NCI-H128 (cell line): ENCODE measurements at regions not wholly inside any gene's neighbourhood (a gene's known extent, or its start where the extent isn't known, plus 50 kb on each side); places are given as distances from the start of the nearest gene placed in this dataset.
"Not testable (repeated sequence)": the region's sequence is repeated elsewhere in the genome, so short reads cannot be mapped to it uniquely, and the experiment has no call there.

Experiments used
- DNase-seq: peaks from one replicate; lab custom pipeline; 2025; ENCODE audit not compliant: unreplicated experiment; lab: John Stamatoyannopoulos, UW

DNA sequence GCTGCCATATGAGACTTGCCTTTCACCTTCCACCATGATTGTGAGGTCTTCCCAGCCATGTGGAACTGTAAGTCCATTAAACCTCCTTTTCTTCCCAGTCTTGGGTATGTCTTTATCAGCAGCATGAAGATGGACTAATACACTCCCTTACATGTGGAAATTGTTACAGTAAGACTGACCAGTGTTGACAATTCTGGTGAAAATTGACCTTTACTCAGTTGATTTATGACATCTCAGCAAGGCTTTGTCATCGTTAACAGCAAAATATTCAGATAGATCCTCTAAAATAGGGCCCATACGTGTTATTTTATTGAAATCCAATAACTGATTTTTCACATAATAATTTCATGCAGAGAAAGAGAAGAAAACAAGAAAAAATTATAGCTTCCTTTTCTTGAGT, 377.9 kb upstream of the SEMA3C start:
- no peak for DNase-seq

- no peak for DNase-seq
These were observed 376.2 kb upstream of the SEMA3C start for GRCh38 chr7:81294897-81295515.

- DNase-seq: no peak
These were observed 375.0 kb upstream of the SEMA3C start for GRCh38 chr7:81293806-81294205.

- not testable (repeated sequence) for DNase-seq
These were observed 367.9 kb upstream of the SEMA3C start for GRCh38 chr7:81286754-81287153.

DNA sequence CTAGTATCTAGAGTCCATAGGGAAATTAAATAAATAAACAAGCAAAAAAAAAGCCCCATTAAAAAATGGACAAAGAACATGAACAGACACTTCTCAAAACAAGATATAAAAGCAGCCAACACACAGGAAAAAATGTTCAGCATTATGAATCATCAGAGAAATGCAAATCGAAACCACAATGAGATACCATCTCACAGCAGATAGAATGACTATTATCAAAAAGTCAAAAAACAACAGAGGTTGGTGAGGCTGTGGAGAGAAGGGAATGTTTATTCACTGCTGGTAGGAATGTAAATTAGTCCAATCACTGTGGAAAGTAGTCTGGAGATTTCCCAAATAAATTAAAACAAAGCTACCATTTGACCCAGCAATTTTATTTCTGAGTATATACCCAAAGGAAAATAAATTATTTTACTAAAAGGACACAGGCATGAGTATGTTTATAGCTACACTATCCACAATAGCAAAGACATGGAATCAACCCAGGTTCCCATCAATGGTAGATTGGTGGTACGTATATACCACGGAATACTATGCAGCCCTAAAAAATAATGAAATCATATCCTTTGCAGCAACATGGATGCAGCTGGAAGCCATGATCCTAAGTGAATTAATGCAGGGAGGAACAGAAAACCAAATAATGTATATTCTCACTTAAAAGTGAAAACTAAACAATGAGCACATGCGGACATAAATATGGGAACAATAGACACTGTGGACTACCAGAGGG, 366.5 kb upstream of the SEMA3C start:
- no peak for DNase-seq

GRCh38 chr7:81284576-81284975, 365.7 kb upstream of the SEMA3C start:
- no peak for DNase-seq

- DNase-seq: no peak
These were observed 361.7 kb upstream of the SEMA3C start for GRCh38 chr7:81280531-81280930.

DNA sequence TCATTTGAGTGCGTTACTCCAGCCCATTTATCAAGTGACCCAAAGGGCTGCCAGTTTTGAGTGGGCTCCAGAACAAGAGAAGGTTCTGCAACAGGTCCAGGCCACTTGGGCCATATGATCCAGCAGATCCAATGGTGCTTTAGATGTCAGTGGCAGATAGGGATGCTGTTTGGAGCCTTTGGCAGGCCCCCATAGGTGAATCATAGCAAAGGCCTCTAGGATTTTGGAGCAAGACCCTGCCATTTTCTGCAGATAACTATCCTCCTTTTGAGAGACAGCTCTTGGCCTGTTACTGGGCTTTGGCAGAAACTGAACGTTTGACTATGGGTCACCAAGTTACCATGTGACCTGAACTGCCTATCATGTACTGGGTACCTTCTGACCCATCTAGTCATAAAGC, 358.8 kb upstream of the SEMA3C start:
- no peak for DNase-seq

DNA sequence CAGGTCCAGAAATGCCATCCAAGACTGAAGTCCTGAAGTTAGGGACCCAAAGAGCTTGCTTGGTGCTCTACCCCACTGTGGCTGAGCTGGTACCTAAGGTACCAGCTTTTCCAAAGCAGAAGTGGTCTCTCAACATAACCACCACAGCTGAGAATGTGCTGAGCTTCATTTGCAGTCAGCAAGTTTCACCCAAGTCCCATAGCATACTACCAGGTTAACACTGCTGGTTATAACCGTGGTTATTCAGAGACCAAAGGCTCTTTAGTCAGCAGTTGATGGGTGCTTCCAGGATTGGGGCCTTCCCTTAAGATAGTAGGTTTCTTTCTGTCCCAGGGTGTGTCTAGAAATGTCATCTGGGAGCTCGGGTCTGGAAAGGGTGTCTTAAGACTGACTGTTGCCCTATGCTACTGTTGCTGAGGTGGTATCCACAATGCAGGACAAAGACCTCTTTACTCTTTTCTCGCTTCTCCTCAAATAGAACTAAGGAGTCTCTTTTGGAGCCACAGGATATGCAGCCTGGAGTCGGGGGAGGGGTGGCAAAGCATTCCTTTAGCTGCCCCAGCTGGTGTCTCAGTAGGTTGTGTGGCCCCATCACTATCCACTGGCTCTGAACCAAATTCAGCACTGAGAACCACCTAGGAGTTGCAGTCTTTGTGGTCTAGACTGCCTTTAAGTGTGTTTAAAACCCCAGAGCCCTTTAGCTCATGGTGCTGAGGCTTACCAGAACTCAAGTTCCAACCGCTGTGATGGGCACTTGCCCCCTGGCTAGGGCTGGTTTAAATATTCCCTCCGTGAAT, 354.9 kb upstream of the SEMA3C start:
- no peak for DNase-seq

- no peak for DNase-seq
These were observed 353.3 kb upstream of the SEMA3C start for GRCh38 chr7:81272176-81272575.

DNA sequence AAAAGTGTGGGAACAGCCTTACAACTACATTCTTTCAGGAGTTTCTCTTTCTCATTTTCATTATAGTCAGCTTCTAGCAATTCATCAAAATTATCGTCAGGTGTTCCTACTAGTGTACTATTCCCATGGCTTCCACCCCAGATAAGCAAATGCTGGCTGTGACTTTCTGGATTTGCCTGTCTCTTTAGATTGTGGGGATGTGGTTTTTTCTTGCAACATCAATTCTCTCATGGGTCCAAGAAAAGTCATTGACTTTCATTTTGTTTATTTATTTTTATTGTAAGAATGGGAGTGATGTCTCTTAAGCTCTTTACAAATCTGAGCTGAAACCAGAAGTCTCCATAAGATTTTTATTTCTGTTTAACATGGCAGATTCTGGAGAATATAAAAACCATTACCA, 349.7 kb upstream of the SEMA3C start:
- DNase-seq: no peak

DNA sequence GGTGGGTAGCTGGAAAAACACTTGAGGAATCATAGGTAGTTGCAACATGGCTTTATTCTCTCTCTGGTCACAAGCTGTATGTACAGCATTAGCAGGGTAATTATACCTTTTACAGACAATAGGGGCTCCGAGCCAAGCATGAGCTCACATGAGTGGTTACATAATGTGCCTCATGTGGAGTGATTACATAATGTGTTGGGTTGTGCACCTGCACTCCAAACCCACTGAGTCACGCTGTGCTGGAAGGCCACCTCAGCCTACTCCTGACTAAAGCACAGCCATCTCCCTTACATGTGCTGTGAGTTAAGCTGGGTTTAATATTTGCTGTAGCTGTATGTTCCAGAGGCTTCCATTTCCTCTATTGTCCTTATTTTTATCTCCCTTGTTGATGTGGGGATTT, 348.7 kb upstream of the SEMA3C start:
- no peak for DNase-seq

GRCh38 chr7:81264116-81264515, 345.3 kb upstream of the SEMA3C start:
- DNase-seq: no peak

- DNase-seq: no peak
These were observed 341.3 kb upstream of the SEMA3C start for GRCh38 chr7:81260152-81260551.

DNA sequence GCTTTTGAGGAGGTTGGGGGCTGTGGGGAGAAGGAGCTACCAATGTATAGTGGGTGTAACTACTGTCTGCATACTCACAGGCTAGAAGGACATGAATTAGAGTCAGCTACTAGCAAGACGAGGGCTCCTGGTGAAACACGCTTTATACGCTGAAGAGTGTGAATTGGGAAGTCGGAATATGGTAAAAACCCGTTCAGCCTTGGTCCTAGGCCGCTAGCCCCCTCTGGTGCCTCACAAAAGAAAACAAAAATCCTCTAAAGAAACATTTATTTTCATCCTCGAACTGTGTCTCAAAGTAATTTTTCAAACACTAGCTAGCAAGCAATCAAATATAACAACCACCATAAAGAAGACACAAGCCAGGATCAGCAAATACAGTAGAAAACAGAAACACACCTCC, 338.1 kb upstream of the SEMA3C start:
- no peak for DNase-seq

DNA sequence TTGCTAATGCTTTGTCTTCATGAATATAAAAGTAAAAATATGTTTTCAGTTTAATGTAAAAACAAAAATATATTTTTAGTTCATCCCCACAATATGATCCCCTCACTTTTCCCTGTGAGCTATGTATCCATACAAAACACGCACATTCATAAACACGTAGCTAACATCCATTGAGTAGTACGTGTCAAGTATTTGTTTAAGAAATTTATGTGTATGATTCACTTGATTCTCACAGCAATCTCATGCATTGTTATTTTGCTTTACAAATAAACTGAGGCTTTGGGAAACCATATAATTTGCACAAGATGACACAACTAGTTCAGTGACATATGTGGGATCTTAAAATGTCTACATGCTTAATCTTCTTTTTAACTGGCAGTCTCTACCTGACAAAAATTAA, 329.6 kb upstream of the SEMA3C start:
- no peak for DNase-seq

GRCh38 chr7:81247364-81247763, 328.5 kb upstream of the SEMA3C start:
- DNase-seq: not testable (repeated sequence)

DNA sequence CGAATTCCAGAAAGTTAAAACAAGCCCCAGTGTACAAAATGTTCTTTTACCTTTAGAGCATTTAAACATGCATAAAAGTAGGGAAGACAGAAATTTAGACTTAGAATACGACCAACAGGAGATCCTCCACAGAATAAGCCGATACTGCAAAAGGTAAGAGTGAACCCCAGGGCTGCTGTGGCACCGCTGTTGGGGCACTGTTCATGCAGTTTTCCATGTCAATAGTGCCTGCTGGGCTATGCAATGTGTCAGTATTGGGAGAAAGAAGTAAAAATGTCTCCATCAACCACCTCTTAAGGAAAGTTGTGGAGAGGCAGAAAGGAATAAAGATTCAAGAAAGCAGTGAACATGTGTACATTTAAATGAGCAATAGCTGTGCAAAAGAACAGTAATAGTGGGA, 326.5 kb upstream of the SEMA3C start:
- DNase-seq: no peak

DNA sequence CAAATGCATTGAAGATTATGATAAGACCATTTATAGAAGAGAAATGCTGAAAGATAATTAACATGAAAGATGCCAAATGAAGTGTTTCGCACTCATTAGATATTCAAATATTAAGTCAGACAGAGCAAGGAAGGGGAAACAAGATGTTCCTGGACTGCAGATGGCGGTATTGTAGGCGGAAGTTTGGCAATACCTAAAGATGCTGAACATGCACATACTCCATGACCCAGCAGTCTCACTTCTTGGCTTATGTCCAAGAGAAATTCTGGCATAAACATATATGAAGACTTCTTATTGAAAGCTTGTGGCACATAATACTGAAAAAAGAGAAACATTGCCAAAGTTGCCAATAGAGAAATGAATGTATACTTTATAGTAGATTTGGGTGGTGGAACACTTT, 325.4 kb upstream of the SEMA3C start:
- DNase-seq: no peak

GRCh38 chr7:81236560-81236959, 317.7 kb upstream of the SEMA3C start:
- no peak for DNase-seq

DNA sequence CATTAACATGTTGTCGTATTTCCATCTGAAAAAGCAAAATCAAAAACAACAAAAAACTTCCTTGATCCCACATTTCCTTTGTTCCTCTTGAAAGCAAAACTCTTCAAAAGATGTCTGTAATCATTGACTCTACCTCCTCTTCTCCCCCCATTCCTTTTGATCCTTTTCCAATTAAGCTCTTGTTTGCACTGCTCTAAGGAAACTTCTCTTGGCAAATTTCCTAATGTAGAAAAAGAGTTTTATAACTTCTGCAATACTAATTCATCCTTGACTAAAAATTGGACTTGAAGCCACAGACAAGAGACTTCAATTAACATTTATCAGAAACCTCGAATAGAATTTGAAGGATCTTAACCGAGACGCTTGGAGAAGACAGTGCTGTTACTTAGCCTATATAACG, 317.1 kb upstream of the SEMA3C start:
- DNase-seq: no peak

GRCh38 chr7:81234896-81235295, 316.0 kb upstream of the SEMA3C start:
- no peak for DNase-seq
